GM19395 (cell line): ENCODE measurements at regions not wholly inside any gene's neighbourhood (a gene's known extent, or its start where the extent isn't known, plus 50 kb on each side); places are given as distances from the start of the nearest gene placed in this dataset.

Experiments
- ATAC-seq: cut with Tn5 transposase; IDR thresholded peaks from one replicate; pipeline ENCODE4 v1.9.1; 2021; ENCODE audit warnings: mild to moderate bottlenecking, moderate library complexity; ENCODE audit not compliant: unreplicated experiment

GRCh38 chr5:130279386-130279785 lies 375.1 kb downstream of the CHSY3 start:
- no peak for ATAC-seq

- no peak for ATAC-seq
Observed at GRCh38 chr5:130278136-130278535, 373.9 kb downstream of the CHSY3 start.

- no peak for ATAC-seq
Observed at GRCh38 chr5:130277522-130277921, 373.3 kb downstream of the CHSY3 start.

GRCh38 chr5:130277002-130277401 lies 372.7 kb downstream of the CHSY3 start:
- ATAC-seq, result no peak

GRCh38 chr5:130272837-130273236 lies 368.6 kb downstream of the CHSY3 start:
- ATAC-seq, result no peak

GRCh38 chr5:130270786-130271185 lies 366.5 kb downstream of the CHSY3 start:
- no peak for ATAC-seq

GRCh38 chr5:130268489-130268888 lies 364.2 kb downstream of the CHSY3 start:
- ATAC-seq, result no peak

GRCh38 chr5:130267926-130268325 lies 363.7 kb downstream of the CHSY3 start:
- ATAC-seq, result no peak

GRCh38 chr5:130260481-130260880 lies 356.2 kb downstream of the CHSY3 start:
- no peak for ATAC-seq

GRCh38 chr5:130251931-130252330 lies 347.7 kb downstream of the CHSY3 start:
- ATAC-seq, result no peak

GRCh38 chr5:130243641-130244040 lies 339.4 kb downstream of the CHSY3 start:
- no peak for ATAC-seq

GRCh38 chr5:130237721-130238120 lies 333.5 kb downstream of the CHSY3 start:
- no peak for ATAC-seq
